ENCODE measurements at regions not wholly inside any gene's neighbourhood (a gene's known extent, or its start where the extent isn't known, plus 50 kb on each side); places are given as distances from the start of the nearest gene placed in this dataset.

DNA sequence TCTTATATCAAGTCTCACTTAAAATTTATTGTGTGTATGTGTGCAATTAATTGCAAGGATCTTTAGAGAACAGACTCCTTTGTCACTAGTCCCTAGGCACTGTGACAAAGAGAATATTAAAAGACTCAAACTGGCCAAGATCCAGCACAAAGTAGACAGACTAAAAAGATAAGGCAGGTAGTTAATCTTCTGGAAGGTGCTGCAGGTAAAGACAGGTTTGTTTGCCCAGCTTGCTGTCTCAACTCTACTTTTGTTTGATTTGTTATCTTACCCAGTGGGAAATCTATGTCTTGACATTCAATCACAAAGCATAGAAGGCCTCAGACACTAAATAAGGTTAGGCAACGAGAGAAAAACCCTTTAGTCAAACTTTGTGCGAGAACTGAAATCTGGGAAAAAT, 807.9 kb upstream of the LRRN3 start:
- FAIRE-seq (no peak), DNase-seq (no peak)
- Histone ChIP-seq H3K9me3 (ENCODE audit: control insufficient read depth in 2 of 3, insufficient read depth in 1 of 3, low read length in 3 of 3) (no peaks in the 10 kb centered on the region), H3K9ac (ENCODE audit: low read length in 3 of 3) (no peak overlapping the region), H3K27me3 (ENCODE audit: control insufficient read depth, insufficient read depth, low read length) (no peaks in the 10 kb centered on the region), H3K4me3 (ENCODE audit: low read length in 3 of 3) (no peak overlapping the region), H3K36me3 (ENCODE audit: control insufficient read depth in 2 of 3, insufficient read depth in 3 of 3, low read length in 3 of 3) (no peaks in the 10 kb centered on the region), H3K4me1 (ENCODE audit: control insufficient read depth in 2 of 3, insufficient read depth in 2 of 3, low read depth in 1 of 3, low read length in 3 of 3) (no peaks in the 10 kb centered on the region), H3K27ac (ENCODE audit: low read depth in 2 of 2, low read length in 2 of 2) (no peak overlapping the region)
- TF ChIP-seq, protein P1, sequence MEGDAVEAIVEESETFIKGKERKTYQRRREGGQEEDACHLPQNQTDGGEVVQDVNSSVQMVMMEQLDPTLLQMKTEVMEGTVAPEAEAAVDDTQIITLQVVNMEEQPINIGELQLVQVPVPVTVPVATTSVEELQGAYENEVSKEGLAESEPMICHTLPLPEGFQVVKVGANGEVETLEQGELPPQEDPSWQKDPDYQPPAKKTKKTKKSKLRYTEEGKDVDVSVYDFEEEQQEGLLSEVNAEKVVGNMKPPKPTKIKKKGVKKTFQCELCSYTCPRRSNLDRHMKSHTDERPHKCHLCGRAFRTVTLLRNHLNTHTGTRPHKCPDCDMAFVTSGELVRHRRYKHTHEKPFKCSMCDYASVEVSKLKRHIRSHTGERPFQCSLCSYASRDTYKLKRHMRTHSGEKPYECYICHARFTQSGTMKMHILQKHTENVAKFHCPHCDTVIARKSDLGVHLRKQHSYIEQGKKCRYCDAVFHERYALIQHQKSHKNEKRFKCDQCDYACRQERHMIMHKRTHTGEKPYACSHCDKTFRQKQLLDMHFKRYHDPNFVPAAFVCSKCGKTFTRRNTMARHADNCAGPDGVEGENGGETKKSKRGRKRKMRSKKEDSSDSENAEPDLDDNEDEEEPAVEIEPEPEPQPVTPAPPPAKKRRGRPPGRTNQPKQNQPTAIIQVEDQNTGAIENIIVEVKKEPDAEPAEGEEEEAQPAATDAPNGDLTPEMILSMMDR (IDR thresholded peaks at IDR 0.05; ENCODE audit: borderline replicate concordance, extremely low read depth, insufficient read depth) = no peak
- intact Hi-C loops (cut with DNase I) = no loop called here

DNA sequence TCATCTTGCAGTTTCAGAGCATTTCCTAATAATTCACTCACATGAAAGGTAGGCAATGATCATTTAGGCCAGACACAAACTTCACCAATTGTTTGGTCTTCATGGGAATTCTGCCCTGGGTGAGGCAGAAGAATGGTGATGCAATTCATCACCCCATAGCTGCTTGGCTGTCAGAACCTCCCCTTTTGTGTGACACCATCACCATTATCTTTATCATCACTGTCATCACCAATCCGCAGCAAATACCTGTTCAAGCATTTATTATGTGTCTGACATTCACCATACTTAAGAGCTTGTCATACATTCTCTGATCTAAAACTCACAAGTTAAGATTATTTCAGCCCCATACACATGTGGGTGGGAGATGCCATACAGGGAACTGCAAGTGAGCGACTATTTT, 799.5 kb upstream of the LRRN3 start:
- Histone ChIP-seq H3K27me3 (ENCODE audit: control insufficient read depth, insufficient read depth, low read length) (no peaks in the 10 kb centered on the region), H3K9ac (ENCODE audit: low read length in 3 of 3) (no peak overlapping the region), H3K36me3 (ENCODE audit: control insufficient read depth in 2 of 3, insufficient read depth in 3 of 3, low read length in 3 of 3) (no peaks in the 10 kb centered on the region), H3K27ac (ENCODE audit: low read depth in 2 of 2, low read length in 2 of 2) (no peak overlapping the region), H3K4me3 (ENCODE audit: low read length in 3 of 3) (no peak overlapping the region), H3K9me3 (ENCODE audit: control insufficient read depth in 2 of 3, insufficient read depth in 1 of 3, low read length in 3 of 3) (no peaks in the 10 kb centered on the region), H3K4me1 (ENCODE audit: control insufficient read depth in 2 of 3, insufficient read depth in 2 of 3, low read depth in 1 of 3, low read length in 3 of 3) (no peaks in the 10 kb centered on the region)
- no peak for FAIRE-seq
- no peak for DNase-seq
- TF ChIP-seq, protein P1 (IDR thresholded peaks at IDR 0.05; ENCODE audit: borderline replicate concordance, extremely low read depth, insufficient read depth) = no peak
- intact Hi-C loops (cut with DNase I) = no loop called here

DNA sequence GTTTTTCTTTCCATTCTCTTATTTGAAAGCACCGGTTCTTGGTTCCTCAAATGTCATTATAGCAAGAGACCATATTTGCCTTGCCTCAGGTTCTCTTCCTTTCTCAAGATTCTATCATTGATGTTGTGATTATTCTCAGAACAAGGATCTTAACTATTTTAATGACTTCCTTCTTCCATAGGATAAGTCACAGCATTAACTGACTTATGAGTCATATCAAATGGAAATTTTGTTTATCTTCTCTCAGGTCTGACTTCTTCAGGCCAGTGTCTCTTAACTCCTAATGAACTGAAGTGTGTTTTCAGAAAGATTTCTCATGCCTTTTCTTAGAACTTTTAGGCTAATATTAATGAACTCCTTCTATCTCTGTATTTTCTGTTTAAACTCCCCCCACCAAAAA, 794.6 kb upstream of the LRRN3 start:
- TF ChIP-seq, protein P1 (IDR thresholded peaks at IDR 0.05; ENCODE audit: borderline replicate concordance, extremely low read depth, insufficient read depth) = no peak
- H3K4me1 ChIP-seq (ENCODE audit: control insufficient read depth in 2 of 3, insufficient read depth in 2 of 3, low read depth in 1 of 3, low read length in 3 of 3) = no peaks in the 10 kb centered on the region
- H3K27ac ChIP-seq (ENCODE audit: low read depth in 2 of 2, low read length in 2 of 2) = no peak overlapping the region
- FAIRE-seq = no peak
- intact Hi-C loops (cut with DNase I) = no loop called here
- H3K27me3 ChIP-seq (ENCODE audit: control insufficient read depth, insufficient read depth, low read length) = no peaks in the 10 kb centered on the region
- no peaks in the 10 kb centered on the region for H3K36me3 ChIP-seq (ENCODE audit: control insufficient read depth in 2 of 3, insufficient read depth in 3 of 3, low read length in 3 of 3)
- no peak overlapping the region for H3K9ac ChIP-seq (ENCODE audit: low read length in 3 of 3)
- H3K4me3 ChIP-seq (ENCODE audit: low read length in 3 of 3) = no peak overlapping the region
- no peaks in the 10 kb centered on the region for H3K9me3 ChIP-seq (ENCODE audit: control insufficient read depth in 2 of 3, insufficient read depth in 1 of 3, low read length in 3 of 3)
- DNase-seq = no peak

DNA sequence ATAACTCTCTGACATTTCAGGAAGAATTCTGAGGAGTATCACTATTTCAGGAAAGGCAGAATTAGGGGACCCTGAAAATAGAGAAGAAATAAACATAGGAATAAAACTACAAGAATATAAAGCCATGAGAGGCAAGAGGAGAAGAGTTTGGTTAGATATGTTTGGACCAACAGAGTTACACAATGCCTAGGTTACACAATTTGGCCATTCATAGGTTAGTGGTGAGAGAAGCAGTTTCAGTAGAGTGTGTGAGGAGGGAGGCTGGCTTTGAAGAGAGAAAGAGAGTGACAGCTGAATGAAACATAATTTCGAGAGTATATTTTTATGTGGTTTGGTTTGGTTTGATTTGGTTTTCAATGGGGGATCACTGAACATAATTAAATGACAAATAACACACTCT, 783.2 kb upstream of the LRRN3 start:
- H3K27me3 ChIP-seq (ENCODE audit: control insufficient read depth, insufficient read depth, low read length) = no peaks in the 10 kb centered on the region
- H3K27ac ChIP-seq (ENCODE audit: low read depth in 2 of 2, low read length in 2 of 2) = no peak overlapping the region
- no peak overlapping the region for H3K4me3 ChIP-seq (ENCODE audit: low read length in 3 of 3)
- H3K4me1 ChIP-seq (ENCODE audit: control insufficient read depth in 2 of 3, insufficient read depth in 2 of 3, low read depth in 1 of 3, low read length in 3 of 3) = no peaks in the 10 kb centered on the region
- TF ChIP-seq, protein P1 (IDR thresholded peaks at IDR 0.05; ENCODE audit: borderline replicate concordance, extremely low read depth, insufficient read depth) = no peak
- H3K9ac ChIP-seq (ENCODE audit: low read length in 3 of 3) = no peak overlapping the region
- intact Hi-C loops (cut with DNase I) = no loop called here
- no peaks in the 10 kb centered on the region for H3K36me3 ChIP-seq (ENCODE audit: control insufficient read depth in 2 of 3, insufficient read depth in 3 of 3, low read length in 3 of 3)
- DNase-seq = no peak
- H3K9me3 ChIP-seq (ENCODE audit: control insufficient read depth in 2 of 3, insufficient read depth in 1 of 3, low read length in 3 of 3) = peaks cover 0 to 6% (median 0%) of the 10 kb centered on the region in 3 donors
- FAIRE-seq = no peak
